Astrocyte of the hippocampus (primary cell): ENCODE measurements at regions not wholly inside any gene's neighbourhood (a gene's known extent, or its start where the extent isn't known, plus 50 kb on each side); places are given as distances from the start of the nearest gene placed in this dataset.
A peak's percentile ranks its signal among the peaks of the same experiment; 100 is the strongest.
"Not testable (repeated sequence)": the region's sequence is repeated elsewhere in the genome, so short reads cannot be mapped to it uniquely, and the experiment has no call there.

Experiments
- DNase-seq: peaks from one replicate; pipeline ENCODE4 v3.0.0; 2011; ENCODE audit warnings: low read depth, low spot score

DNA sequence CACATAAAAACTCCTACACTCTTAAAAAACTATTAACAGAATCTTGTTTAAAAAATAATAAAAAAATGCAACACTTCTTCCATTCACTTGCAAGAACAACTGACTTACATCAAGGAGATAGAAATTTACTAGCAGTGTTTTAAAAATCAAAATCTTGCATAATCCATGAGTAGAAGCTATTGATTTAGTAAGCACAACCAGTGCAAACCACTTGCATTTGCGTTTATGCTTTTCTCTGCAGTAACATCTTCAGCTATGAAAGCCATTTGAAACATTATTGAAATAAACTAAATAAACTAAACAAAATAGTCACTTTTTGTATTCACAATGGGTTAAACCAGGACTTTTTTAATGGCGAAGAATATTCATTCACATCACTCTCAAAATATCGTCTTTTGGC lies 389.2 kb upstream of the EMCN start:
- no peak for DNase-seq

DNA sequence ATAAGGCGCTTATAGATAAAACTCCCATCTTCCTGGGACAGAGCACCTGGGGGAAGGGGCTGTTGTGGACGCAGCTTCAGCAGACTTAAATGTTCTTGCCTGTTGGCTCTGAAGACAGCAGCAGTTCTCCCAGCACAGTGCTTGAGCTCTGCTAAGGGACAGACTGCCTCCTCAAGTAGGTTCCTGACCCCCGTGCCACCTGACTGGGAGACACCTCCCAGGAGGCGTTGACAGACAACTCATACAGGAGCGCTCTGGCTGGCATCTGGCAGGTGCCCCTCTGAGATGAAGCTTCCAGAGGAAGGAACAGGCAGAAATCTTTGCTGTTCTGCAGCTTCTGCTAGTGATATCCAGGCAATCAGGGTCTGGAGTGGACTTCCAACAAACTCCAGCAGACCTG lies 383.1 kb upstream of the EMCN start:
- DNase-seq: not testable (repeated sequence)

DNA sequence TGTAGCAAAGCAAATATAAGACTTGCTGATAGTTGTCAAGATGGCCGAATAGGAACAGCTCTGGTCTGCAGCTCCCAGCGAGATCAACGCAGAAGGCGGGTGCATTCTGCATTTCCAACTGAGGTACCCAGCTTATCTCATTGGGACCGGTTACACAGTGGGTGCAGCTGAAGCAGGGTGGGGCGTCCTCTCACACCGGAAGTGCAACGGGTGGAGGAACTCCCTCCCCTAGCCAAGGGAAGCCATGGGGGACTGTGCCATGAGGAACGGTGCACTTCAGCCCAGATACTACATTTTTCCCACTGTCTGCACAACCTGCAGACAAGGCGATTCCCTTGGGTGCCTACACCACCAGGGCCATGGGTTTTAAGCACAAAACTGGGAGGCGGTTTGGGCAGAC lies 382.3 kb upstream of the EMCN start:
- DNase-seq: no peak

DNA sequence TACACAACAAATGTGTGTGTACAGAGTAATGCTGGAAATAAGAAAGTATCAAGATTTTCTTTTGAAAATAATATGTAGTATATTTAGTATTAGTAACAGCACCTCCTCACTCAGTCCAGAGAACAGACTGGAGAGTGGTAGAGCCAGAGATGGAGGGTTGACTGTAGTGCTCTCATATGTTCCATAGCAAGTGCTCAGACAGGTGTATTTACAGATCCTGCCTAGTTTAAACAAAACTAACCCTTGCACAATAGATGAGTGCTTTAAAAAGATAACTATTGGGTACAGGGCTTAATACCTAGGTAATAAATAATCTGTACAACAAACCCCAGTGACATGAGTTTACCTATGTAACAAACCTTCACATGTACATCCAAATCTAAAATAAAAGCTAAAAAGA lies 381.0 kb upstream of the EMCN start:
- DNase-seq: no peak

DNA sequence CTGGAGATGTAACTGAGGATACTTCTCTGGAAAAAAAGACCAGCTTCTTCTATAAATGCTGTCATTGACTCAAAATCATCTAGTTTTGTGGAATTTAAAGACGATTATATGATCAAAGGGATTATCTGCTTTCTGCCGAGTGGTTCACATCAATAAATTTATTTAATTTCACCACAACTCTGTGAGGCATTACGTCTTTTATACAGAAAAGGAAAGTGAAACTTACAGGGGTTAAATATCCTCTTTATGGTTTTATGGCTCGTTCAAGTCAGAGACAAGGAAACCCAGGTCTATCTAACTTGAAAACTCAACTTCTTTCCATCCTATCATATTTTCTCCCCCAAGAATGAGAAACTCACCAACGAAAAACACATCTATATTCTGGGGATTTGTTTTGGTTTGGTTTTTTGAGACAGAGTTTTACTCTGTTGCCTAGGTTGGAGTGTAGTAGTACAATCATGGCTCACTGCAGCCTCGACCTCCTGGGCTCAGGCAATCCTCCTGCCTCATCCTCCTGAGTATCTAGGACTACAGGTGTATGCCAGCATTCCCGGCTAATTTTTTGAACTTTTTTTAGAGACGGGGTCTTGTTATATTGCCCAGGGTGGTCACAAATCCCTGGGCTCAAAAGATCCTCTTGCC lies 377.9 kb upstream of the EMCN start:
- no peak for DNase-seq

DNA sequence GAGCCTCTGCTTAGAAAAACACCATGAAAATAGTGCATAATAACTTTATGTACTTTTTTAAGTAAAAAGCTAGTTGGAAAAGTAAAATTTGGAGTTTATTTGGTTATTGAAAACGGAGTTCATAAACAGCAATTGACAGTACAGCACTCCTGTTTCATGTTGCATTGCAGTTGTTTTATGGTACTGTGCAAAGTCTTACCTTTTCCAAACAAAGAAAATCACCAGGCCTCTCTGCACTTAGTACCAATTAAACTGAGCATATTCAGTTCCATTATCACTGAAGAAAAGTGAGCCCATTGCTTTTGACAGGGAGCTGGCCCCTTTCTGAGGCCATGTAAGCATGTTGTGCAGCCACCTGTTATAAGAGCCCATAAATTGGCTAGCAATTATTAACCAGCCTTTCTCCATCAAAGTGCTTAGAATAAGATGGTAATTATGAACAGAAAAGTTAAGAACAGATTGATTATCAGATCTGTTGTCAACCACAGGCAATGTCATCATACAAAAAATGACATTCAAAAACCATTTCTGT lies 376.6 kb upstream of the EMCN start:
- DNase-seq: no peak

DNA sequence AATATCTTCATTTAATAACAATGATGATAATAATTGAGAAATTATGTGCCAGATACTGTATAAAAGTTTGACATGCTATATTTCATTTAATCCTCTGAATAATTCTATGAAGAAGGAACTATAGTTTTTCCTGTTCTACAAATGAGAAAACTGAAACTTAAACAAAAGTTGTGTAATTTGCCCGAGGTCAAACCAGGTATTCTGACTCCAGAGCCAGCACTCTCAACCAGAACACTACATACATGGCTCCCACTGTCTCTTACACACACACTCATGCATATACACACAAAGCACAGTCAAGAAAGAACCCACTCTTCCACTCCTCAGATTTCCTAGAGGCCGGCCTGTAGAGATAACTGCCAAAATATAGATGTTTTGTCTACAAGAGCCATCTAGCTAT lies 374.0 kb upstream of the EMCN start:
- no peak for DNase-seq

DNA sequence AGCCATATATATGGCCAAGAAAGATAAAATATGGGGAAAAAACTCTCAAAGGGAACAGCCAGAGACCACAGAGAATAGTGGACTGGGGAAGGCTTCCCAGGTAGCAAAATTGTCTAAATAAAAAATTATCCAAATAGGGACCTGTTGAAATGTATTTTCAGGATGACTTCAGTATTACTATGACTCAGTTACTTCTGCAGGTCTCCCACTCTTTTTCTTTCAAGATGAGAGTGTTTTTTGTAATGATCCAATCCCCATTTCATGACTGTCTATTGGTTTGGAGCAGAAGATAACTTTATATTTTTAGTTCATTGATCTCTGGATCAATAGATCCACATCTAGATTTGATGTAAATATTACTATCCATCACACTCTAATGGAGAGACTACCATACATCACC lies 372.1 kb upstream of the EMCN start:
- no peak for DNase-seq

DNA sequence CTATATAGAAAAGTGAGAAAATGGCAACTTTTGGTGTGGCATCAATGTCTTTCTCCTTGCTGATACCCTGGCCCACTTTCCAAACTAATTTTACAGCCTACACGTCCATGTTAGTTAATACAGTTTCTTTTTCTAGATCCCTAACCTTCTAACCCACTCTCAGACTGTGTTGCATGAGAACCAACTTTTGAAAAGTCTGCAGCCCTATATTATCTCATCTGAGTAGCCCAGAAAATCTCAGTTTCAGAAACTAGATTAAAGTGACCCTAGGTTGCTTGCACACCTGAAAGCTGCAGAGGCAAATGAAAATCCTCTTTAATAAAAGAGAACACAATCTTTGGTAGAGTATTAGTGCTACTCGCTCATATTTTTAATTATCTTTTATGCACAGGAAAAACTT lies 371.6 kb upstream of the EMCN start:
- no peak for DNase-seq

DNA sequence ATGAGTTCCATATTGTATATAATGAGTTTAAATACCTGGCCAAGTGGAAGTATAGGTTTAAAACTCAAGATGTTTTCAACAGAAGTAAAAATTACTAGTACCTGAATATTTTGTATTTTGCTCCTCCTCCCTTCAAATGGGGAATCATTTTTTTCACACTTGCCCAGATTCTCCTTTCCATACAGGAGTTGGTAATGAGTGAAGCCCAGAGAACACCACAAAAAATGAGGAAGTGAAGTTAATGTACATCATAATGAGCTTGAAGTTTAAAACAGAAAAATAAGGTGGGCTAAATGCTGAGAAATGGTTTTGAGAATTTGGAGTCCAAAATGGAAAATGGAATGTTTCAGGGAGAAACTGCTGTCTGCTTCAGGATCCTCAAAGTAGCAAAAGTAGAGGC lies 364.8 kb upstream of the EMCN start:
- DNase-seq: no peak

DNA sequence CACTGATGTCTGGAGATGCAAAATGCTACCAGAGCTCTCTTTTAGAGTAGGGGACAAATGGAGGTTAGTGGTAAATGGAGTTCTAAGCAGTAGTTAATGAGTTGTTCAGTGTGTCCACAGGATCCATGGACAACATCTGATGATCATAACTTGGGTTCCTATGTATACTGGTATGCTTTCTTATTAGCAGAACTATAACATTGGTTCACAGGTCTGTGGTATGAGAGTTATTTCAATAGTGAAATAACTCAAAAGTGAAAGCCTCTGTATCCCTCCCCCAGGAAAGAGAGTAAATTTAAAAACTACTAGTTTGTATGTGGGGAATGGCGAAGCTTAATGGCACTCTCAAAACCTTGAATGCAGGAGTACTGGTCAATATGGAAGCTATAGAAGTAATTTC lies 363.5 kb upstream of the EMCN start:
- no peak for DNase-seq

DNA sequence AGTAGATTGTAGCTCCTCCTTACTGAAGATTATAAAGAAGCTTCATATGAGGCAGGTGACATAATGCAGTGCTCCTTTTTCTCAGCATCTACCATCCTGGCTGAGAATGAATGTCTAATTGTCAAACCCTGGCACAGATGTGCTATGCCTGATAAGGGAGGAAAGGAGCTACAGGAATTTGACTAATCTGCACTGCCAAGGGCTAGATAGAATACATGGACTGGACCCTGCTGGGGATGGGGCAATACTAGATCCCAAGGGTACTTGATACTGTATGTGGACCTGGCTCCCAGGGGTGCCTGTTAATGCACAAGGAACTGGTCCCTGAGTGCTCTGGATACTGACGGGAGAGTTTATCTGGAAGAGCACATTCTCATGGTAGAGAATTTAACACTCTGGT lies 362.2 kb upstream of the EMCN start:
- DNase-seq: peak; percentile 11

DNA sequence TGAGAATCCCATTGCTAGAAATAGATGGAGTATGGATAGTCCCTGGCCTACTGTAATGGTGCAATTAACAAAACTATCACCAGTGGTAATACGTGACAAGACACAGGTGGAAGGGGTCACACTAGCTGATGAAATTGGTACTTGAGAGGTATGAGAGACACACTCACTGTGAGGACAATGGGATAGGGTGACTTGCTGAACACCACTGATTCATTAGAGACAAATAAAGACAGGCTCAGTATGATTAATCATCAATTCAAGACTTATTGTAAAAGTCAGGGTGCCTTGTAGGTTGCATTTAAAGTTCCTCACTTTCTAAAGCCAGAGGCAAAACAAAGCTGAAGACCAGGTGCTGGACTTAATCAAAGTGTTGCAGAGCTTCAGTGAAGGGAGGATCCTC lies 361.6 kb upstream of the EMCN start:
- DNase-seq: no peak

DNA sequence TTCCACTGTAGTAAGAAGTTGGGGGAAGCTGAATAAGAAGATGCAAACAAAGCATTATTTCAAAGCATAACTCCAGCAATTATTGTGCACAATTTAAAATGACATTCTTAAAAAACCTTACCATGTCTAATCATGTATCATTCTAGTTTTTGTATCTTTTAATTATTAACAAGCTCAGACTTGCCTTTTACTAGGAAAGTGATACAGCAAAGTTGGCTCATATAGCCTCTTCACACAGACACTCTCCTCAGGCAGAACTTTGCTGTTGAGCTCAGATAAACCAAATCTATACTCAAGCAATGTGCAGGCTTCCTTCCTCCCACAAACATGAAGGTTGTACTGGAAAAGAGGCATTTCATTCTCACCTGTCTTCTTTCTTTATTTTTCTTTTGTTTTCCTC lies 358.7 kb upstream of the EMCN start:
- no peak for DNase-seq

DNA sequence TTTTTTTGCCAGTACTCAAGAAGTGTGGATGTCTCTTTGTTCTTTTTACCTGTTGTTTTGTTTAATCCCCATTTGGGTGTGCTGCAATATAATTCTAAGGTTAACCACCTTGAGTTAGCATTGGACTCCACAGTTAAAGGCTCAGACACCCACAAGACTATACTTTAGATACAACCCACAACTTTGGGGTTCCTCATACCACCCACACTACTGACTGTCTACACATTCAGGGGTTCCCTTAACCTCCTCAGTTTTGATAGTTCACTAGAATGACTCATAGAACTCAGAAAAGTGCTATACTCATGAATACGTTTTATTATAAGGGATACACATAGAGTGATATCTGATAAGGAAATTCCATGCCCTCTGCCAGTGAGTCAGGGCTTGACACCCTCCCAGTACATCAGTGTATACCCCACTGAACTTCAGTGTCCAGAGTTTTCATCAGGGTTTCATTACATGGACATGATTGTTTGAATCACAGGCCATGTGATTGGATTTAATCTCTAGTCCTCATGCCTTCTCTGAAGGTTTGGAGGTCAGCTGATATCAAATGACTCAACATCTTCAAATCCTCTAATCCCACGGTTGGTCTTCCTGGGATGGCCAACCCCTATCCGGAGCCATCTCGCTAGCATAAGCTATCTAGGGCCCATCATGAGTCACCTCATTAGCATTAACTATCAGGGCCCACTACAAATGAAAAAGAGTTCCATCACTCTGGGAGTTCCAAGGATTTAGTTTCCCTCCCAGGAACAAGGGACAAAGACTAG lies 357.7 kb upstream of the EMCN start:
- DNase-seq: no peak

DNA sequence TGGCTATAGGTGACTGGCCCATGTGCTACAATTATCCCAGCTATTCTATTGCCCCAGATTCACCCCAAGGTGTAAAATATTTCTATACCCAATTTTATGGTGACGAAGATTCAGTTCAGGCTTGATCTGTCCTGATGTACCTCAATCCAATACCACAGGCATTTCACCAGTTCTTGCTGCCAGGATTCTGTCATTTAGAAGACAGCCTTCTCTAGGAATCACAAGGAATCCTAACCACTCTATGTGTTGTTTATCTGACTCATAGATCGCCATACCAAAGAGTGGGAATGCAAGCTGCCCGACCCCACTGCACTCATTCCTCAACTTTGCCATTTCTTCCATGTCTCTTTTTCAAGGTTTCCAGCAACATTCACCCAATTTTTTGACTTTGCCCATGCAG lies 355.0 kb upstream of the EMCN start:
- peak; percentile 85 for DNase-seq

DNA sequence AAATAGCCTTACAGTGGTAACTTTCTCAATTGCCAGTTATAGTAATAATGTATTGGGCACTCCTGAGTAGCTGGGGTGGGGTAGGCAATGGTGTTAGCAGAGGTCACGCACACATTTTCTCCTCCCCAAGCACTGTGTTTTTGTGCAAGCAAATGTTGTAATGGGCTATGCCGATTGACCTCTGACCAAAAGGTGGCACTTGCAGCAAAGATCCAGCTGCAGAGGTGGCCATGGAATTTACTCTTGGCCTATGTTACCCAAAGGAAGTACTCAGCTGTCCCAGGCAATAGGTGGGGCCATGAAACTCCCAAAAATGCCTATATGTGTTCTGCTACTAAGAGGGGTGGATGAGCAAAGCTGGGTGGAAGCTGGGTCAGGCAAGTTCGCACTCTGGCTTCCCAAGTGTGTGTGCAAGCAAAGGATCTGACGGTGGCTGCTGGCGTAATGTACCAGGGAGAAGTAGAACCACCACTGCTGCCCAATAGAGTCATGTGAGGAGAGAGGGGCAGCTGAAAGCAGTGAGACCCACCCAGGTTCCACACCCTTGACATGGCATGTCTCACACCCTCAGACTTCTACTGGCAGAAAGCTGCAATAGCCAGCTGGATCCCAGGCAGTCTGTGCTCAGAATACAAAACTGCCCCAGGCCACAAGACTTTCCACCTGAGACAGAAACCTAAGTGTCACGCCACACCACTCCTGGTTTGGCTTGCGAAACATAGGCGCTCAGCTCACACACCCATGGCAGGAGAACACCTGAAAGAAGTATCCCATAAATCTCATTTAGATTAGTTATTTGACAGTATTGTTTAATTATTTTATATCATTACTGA lies 353.3 kb upstream of the EMCN start:
- DNase-seq: no peak

DNA sequence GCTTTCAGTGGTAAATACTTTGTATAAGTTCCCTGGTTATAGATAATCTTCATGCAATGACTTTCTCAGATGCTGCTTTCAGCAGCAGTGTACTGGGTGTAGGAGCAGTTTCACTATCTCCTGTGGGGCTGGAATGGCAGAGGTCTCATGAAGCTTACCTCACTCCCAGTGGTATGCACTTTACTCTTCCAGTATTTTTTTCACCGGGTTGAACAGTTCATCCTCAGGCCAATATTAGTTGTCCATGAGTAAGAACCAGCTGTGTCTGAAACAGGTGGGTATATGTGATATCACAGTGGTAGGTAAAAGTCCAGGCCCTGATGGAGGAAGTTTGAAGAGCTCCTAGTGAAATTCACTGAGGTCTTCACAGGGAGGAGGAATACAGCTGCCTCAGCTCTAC lies 351.5 kb upstream of the EMCN start:
- no peak for DNase-seq

DNA sequence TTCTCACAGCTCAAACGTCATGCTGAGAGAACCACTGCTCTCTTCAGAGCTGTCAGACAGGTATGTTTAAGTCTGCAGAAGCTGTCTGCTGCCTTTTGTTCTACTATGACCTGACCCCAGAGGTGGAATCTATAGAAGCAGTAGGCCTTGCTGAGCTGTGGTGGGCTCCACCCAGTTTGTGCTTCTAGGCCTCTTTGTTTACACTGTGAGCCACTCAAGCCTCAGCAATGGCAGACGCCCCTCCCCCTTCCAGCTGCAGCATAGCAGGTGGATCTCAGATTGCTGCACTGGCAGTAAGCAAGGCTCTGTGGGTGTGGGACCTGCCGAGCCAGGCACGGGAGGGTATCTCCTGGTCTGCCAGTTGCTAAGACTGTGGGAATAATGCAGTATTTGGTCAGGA lies 350.5 kb upstream of the EMCN start:
- DNase-seq: not testable (repeated sequence)

DNA sequence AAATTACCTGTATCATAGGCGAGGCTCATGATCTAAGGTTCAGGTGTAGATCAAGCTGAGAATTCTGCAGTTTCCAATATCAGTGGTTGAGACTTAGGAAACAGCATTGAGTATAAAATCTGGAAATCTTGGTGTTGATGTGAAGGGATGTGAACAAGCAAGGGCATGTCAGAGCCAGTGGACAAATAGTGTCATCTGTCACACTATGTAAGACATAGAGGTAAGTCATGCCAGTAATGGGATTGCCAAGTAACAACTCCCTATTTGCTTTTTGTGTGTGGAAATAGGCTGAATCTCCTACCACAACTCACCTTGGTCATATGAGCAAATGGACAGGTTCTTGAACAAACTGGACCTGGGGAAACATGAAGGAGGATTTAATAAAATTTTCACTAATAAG lies 334.5 kb upstream of the EMCN start:
- DNase-seq: no peak

DNA sequence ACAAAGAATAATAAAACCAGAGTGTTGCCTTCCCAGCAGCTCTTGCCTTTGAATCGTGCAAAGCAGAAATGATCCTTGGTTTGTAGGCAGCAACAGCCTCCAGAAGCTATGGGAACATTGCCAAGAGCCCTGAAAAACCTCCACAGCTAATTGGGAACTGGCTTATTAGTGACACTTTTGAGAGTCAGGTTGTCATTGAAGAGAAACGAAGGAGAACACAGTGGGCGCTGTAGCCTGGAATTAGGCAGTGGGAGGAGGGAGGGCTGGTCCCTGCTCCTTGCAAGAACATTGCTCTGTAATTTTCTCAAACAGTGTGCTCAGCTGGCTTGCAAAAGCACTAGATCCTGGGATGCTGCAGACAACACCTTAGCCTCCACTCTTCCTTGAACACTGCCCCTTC lies 331.5 kb upstream of the EMCN start:
- DNase-seq: peak; percentile 50

DNA sequence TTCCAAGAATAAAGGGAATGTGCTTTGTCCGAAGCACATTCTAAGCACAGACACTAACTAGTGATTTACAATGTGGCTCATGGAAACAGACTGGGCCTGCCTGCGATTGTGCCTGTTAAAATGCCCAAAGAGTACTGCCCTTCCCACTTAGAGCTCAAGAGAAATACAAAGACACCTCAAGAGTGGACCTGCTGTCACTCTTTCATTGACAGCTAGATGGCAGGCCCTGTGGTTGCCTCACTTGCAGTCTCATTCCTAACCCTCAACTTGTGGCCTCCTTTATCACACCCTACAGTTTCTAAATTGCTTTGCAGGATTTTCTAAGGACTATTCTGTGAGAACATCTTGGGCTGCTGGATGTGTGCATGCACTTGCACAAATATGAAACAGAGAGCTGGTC lies 331.0 kb upstream of the EMCN start:
- peak; percentile 23 for DNase-seq

DNA sequence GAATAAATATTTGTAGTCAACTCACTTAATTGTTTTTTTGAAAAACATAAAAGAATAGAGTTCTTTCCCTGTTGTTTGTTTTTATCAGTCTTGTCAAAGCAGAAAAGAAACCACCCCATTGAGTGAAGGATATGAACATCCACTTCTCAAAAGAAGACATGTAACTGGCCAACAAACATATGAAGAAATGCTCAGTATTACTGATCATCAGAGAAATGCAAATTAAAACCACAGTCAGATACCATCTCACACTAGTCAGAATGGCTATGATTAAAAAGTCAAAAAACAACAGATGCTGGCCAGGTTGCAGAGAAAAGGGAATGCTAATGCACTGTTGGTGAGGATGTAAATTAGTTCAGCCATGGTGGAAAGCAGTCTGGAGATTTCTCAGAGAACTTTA lies 326.1 kb upstream of the EMCN start:
- DNase-seq: peak; percentile 48
